IPS-18a (cell line): ENCODE measurements at regions not wholly inside any gene's neighbourhood (a gene's known extent, or its start where the extent isn't known, plus 50 kb on each side); places are given as distances from the start of the nearest gene placed in this dataset.

ENCODE experiments used
- H3K27ac ChIP-seq: one replicate; pipeline ENCODE4 v1.5.1; 2013; ENCODE audit warnings: low read length
- H3K27me3 ChIP-seq: one replicate; pipeline ENCODE4 v1.6.1; 2013; ENCODE audit warnings: mild to moderate bottlenecking, low read length; ENCODE audit not compliant: control insufficient read depth, insufficient read depth
- H3K36me3 ChIP-seq: one replicate; pipeline ENCODE4 v1.6.1; 2013; ENCODE audit warnings: low read depth, low read length; ENCODE audit not compliant: control insufficient read depth
- H3K4me1 ChIP-seq: one replicate; pipeline ENCODE4 v1.6.1; 2013; ENCODE audit warnings: low read depth, low read length; ENCODE audit not compliant: control insufficient read depth
- H3K4me3 ChIP-seq: one replicate; pipeline ENCODE4 v1.5.1; 2013; ENCODE audit warnings: low read length
- H3K9ac ChIP-seq: one replicate; pipeline ENCODE4 v1.6.1; 2013; ENCODE audit warnings: mild to moderate bottlenecking, low read length, moderate library complexity
- H3K9me3 ChIP-seq: one replicate; pipeline ENCODE4 v1.6.1; 2013; ENCODE audit warnings: low read depth, low read length; ENCODE audit not compliant: control insufficient read depth

DNA sequence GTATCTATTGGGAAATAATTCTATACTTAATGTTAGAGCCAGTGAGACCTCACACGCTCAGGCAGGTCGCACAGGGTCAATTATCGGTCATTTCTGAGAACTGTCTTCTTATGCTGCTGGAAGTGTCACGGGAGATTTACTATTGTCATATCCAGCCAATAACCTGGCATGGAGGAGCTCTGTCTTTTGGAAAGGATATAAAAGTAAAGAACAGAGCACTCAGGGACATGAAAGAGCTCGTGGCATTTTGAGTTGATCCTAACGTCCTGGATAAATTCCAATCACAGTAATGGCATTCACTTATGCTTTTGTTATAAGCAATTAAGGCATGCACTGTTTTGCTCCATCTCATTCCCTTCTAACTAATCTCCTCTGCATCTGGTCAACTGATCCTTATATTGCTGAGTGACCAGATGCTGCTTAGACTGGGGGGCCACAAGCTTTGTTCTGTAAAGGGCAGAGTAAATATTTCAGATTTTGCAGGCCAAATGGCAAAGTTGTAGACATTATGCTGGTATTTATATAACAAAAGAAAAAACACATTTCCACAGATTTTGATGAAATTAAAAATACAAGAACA is 453.5 kb upstream of the SMIM21 start:
- no peaks in the 10 kb centered on the region for H3K36me3 ChIP-seq
- H3K4me3 ChIP-seq: no peak overlapping the region
- no peaks in the 10 kb centered on the region for H3K9me3 ChIP-seq
- H3K27me3 ChIP-seq: no peaks in the 10 kb centered on the region
- H3K27ac ChIP-seq: no peak overlapping the region
- H3K9ac ChIP-seq: no peak overlapping the region
- H3K4me1 ChIP-seq: no peaks in the 10 kb centered on the region

DNA sequence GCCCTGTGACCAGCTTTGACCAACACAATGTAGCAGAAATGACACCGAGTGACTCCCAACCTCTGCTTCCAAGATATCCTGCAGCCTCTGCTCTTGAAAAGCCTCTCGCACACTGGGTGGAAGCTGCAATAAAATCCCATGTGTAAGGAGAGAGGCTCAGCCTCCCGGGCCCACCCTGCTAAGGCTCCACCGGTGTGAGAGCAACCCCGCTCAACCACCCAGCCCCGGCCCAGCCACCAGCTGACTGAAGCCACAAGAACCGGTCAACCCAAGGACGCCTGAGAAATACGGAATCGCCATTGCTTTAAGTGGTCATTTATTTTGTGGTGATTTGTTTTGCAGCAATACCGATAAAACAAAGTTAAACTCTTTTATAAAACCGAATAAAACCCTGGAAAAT is 452.8 kb upstream of the SMIM21 start:
- Histone ChIP-seq H3K36me3 (no peaks in the 10 kb centered on the region), H3K4me1 (no peaks in the 10 kb centered on the region), H3K27ac (no peak overlapping the region), H3K9me3 (no peaks in the 10 kb centered on the region), H3K4me3 (no peak overlapping the region), H3K9ac (no peak overlapping the region), H3K27me3 (no peaks in the 10 kb centered on the region)

GRCh38 chr18:75879196-75879595 is 451.7 kb upstream of the SMIM21 start:
- Histone ChIP-seq H3K27me3 (no peaks in the 10 kb centered on the region), H3K27ac (no peak overlapping the region), H3K4me1 (no peaks in the 10 kb centered on the region), H3K9me3 (no peaks in the 10 kb centered on the region), H3K36me3 (no peaks in the 10 kb centered on the region), H3K4me3 (no peak overlapping the region), H3K9ac (no peak overlapping the region)

- H3K27ac ChIP-seq: no peak overlapping the region
- no peaks in the 10 kb centered on the region for H3K27me3 ChIP-seq
- no peak overlapping the region for H3K4me3 ChIP-seq
- no peaks in the 10 kb centered on the region for H3K36me3 ChIP-seq
- no peaks in the 10 kb centered on the region for H3K4me1 ChIP-seq
- no peak overlapping the region for H3K9ac ChIP-seq
- H3K9me3 ChIP-seq: no peaks in the 10 kb centered on the region
These were observed 448.1 kb upstream of the SMIM21 start for GRCh38 chr18:75875559-75875958.

DNA sequence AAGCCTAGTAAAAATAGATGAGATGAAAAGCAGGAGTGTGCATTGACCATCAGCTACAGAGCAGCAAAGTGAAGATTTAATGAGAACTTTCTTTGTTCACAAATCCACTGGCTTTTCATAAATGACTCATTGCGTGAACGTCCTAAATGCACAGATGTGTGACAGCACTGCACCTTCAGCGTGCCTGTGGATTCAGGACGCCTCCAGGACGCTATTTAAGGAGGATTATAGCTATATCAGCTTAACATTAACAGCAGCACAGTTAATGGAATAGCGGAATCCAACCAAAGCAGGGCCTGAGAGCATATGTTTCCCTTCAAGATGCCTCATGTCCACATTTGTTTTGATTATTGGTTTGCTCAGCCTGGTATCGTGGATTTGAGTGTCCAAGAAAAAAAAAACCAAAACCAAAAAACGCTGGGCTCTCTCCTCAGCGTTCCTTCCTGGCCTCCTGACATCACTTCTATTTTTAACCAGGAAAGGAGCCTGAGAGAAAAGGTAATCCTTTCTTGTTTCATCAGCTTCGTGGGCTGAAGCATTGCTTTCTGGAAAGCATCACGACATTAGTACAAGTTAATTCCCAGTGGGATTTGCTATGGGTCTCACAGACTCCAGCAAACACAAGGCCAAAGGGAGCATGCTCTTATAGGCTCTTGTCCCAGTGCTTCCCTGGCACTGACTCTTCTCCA is 447.0 kb upstream of the SMIM21 start:
- Histone ChIP-seq H3K4me3 (no peak overlapping the region), H3K36me3 (no peaks in the 10 kb centered on the region), H3K27ac (no peak overlapping the region), H3K4me1 (no peaks in the 10 kb centered on the region), H3K9me3 (no peaks in the 10 kb centered on the region), H3K27me3 (no peaks in the 10 kb centered on the region), H3K9ac (no peak overlapping the region)

GRCh38 chr18:75871596-75871995 is 444.1 kb upstream of the SMIM21 start:
- Histone ChIP-seq H3K9me3 (no peaks in the 10 kb centered on the region), H3K27me3 (no peaks in the 10 kb centered on the region), H3K27ac (no peak overlapping the region), H3K36me3 (no peaks in the 10 kb centered on the region), H3K9ac (no peak overlapping the region), H3K4me3 (no peak overlapping the region), H3K4me1 (peaks cover 10% of the 10 kb centered on the region)

- no peaks in the 10 kb centered on the region for H3K27me3 ChIP-seq
- H3K27ac ChIP-seq: no peak overlapping the region
- no peak overlapping the region for H3K9ac ChIP-seq
- H3K4me1 ChIP-seq: peaks cover 10% of the 10 kb centered on the region
- no peaks in the 10 kb centered on the region for H3K9me3 ChIP-seq
- no peaks in the 10 kb centered on the region for H3K36me3 ChIP-seq
- no peak overlapping the region for H3K4me3 ChIP-seq
These were observed 441.7 kb upstream of the SMIM21 start for GRCh38 chr18:75869162-75869561.

- peaks cover 10% of the 10 kb centered on the region for H3K4me1 ChIP-seq
- H3K27ac ChIP-seq: no peak overlapping the region
- H3K36me3 ChIP-seq: no peaks in the 10 kb centered on the region
- H3K27me3 ChIP-seq: no peaks in the 10 kb centered on the region
- no peaks in the 10 kb centered on the region for H3K9me3 ChIP-seq
- H3K9ac ChIP-seq: no peak overlapping the region
- no peak overlapping the region for H3K4me3 ChIP-seq
These were observed 440.5 kb upstream of the SMIM21 start for GRCh38 chr18:75868031-75868430.

GRCh38 chr18:75865639-75866038 is 438.1 kb upstream of the SMIM21 start:
- Histone ChIP-seq H3K27me3 (no peaks in the 10 kb centered on the region), H3K4me1 (peaks cover 10% of the 10 kb centered on the region), H3K27ac (no peak overlapping the region), H3K4me3 (no peak overlapping the region), H3K9me3 (no peaks in the 10 kb centered on the region), H3K36me3 (no peaks in the 10 kb centered on the region), H3K9ac (no peak overlapping the region)

- Histone ChIP-seq H3K9ac (no peak overlapping the region), H3K4me1 (peaks cover 10% of the 10 kb centered on the region), H3K36me3 (no peaks in the 10 kb centered on the region), H3K27me3 (no peaks in the 10 kb centered on the region), H3K4me3 (no peak overlapping the region), H3K9me3 (no peaks in the 10 kb centered on the region), H3K27ac (no peak overlapping the region)
These were observed 437.3 kb upstream of the SMIM21 start for GRCh38 chr18:75864816-75865215.

- H3K27ac ChIP-seq: no peak overlapping the region
- no peaks in the 10 kb centered on the region for H3K36me3 ChIP-seq
- peaks cover 10% of the 10 kb centered on the region for H3K4me1 ChIP-seq
- H3K9ac ChIP-seq: no peak overlapping the region
- H3K27me3 ChIP-seq: no peaks in the 10 kb centered on the region
- no peaks in the 10 kb centered on the region for H3K9me3 ChIP-seq
- H3K4me3 ChIP-seq: no peak overlapping the region
These were observed 436.2 kb upstream of the SMIM21 start for GRCh38 chr18:75863696-75864095.

- no peaks in the 10 kb centered on the region for H3K27me3 ChIP-seq
- H3K36me3 ChIP-seq: no peaks in the 10 kb centered on the region
- no peaks in the 10 kb centered on the region for H3K9me3 ChIP-seq
These were observed 435.0 kb upstream of the SMIM21 start for GRCh38 chr18:75862458-75862857.

More at GRCh38 chr18:75862458-75862857, 435.0 kb upstream of the SMIM21 start:
- Histone ChIP-seq H3K4me3 (no peak overlapping the region), H3K27ac (no peak overlapping the region), H3K4me1 (no peaks in the 10 kb centered on the region), H3K9ac (no peak overlapping the region)
